IMR-90 (cell line): ENCODE measurements at regions not wholly inside any gene's neighbourhood (a gene's known extent, or its start where the extent isn't known, plus 50 kb on each side); places are given as distances from the start of the nearest gene placed in this dataset.
"Not testable (repeated sequence)": the region's sequence is repeated elsewhere in the genome, so short reads cannot be mapped to it uniquely, and the experiment has no call there.

Experiments used
- ATAC-seq: fragments of 200-7000 bp; cut with Tn5 transposase; 2 replicates; pipeline ENCODE4 v1.9.1; 2020; ENCODE audit warnings: low read depth, mild to moderate bottlenecking, moderate library complexity
- BruUV-seq: library from RNA; stranded (reverse); fragments of 400-500 nt; replicated peaks from 2 replicates; lab custom pipeline; 2021; lab: Mats Ljungman, UMichigan
- CTCF ChIA-PET: fragments of 300-600 bp; formaldehyde crosslinking; extraction: SDS; loops from one replicate; lab custom pipeline; 2021; ENCODE audit warnings: antibody characterized with exemption; lab: Yijun Ruan, JAX
- POLR2A ChIA-PET: fragments of 300-600 bp; sonication (Branson Sonifier 250); formaldehyde crosslinking; loops from one replicate; lab custom pipeline; 2022; ENCODE audit warnings: antibody characterized with exemption; ENCODE audit not compliant: unreplicated experiment; lab: Charles Lee
- DNase-seq: peaks from one replicate; pipeline ENCODE4 v3.0.0; 2013
- H2AFZ ChIP-seq: replicated peaks from 2 replicates; pipeline ENCODE3; 2013; ENCODE audit warnings: low read length, mild to moderate bottlenecking; ENCODE audit not compliant: poor library complexity
- H2AK5ac ChIP-seq: 2 replicates; pipeline ENCODE4 v1.6.1; 2013; ENCODE audit warnings: low read depth, low read length, inconsistent platforms
- H2AK9ac ChIP-seq: replicated peaks from 2 replicates; pipeline ENCODE3; 2013; ENCODE audit warnings: mild to moderate bottlenecking, low read depth, low read length, moderate library complexity; ENCODE audit not compliant: poor library complexity
- H2BK120ac ChIP-seq: 2 replicates; pipeline ENCODE4 v1.6.1; 2013; ENCODE audit warnings: low read depth, low read length, inconsistent platforms
- H2BK15ac ChIP-seq: 3 replicates; pipeline ENCODE4 v1.6.1; 2013; ENCODE audit warnings: low read depth, low read length, inconsistent platforms
- H2BK20ac ChIP-seq: 2 replicates; pipeline ENCODE4 v1.6.1; 2013; ENCODE audit warnings: low read depth, mild to moderate bottlenecking, inconsistent platforms, low read length, moderate library complexity
- H2BK5ac ChIP-seq: 2 replicates; pipeline ENCODE4 v1.6.1; 2013; ENCODE audit warnings: mild to moderate bottlenecking, low read depth, low read length, inconsistent platforms; ENCODE audit not compliant: poor library complexity, severe bottlenecking
- H3K14ac ChIP-seq: replicated peaks from 2 replicates; pipeline ENCODE4 v1.6.1; 2013; ENCODE audit warnings: low read depth, low read length, inconsistent platforms
- H3K18ac ChIP-seq: 2 replicates; pipeline ENCODE4 v1.6.1; 2013; ENCODE audit warnings: low read depth, low read length, control low read depth
- H3K23ac ChIP-seq: 2 replicates; pipeline ENCODE4 v1.6.1; 2013; ENCODE audit warnings: low read depth, low read length, inconsistent platforms
- H3K27ac ChIP-seq: 2 replicates; pipeline ENCODE4 v1.5.1; 2013; ENCODE audit warnings: mild to moderate bottlenecking, control low read depth, low read length; ENCODE audit not compliant: insufficient read depth
- H3K27me3 ChIP-seq: 2 replicates; pipeline ENCODE4 v1.6.1; 2013; ENCODE audit warnings: low read length; ENCODE audit not compliant: control insufficient read depth, insufficient read depth
- H3K36me3 ChIP-seq: 2 replicates; pipeline ENCODE4 v1.6.1; 2013; ENCODE audit warnings: low read length, mixed read lengths; ENCODE audit not compliant: control insufficient read depth, insufficient read depth
- H3K4ac ChIP-seq: 2 replicates; pipeline ENCODE4 v1.6.1; 2013; ENCODE audit warnings: low read depth, low read length, inconsistent platforms
- H3K4me1 ChIP-seq: 2 replicates; pipeline ENCODE4 v1.6.1; 2013; ENCODE audit warnings: low read length, mixed read lengths; ENCODE audit not compliant: control insufficient read depth, insufficient read depth
- H3K4me2 ChIP-seq: 2 replicates; pipeline ENCODE4 v1.6.1; 2013; ENCODE audit warnings: low read depth, mild to moderate bottlenecking, control low read depth, low read length, moderate library complexity
- H3K4me3 ChIP-seq: 2 replicates; pipeline ENCODE4 v1.5.1; 2013; ENCODE audit warnings: low read depth, mild to moderate bottlenecking, control low read depth, low read length, moderate library complexity; ENCODE audit not compliant: insufficient read depth
- H3K56ac ChIP-seq: 2 replicates; pipeline ENCODE4 v1.6.1; 2013; ENCODE audit warnings: low read length, inconsistent platforms; ENCODE audit not compliant: insufficient read depth; ENCODE audit errors: extremely low read depth
- H3K79me1 ChIP-seq, 2 experiments: 2 replicates each; pipeline ENCODE4 v1.6.1; 2013; ENCODE audit warnings: low read length in 2 of 2, inconsistent platforms in 1 of 2, low read depth in 1 of 2
- H3K9ac ChIP-seq: 2 replicates; pipeline ENCODE4 v1.6.1; 2013; ENCODE audit warnings: low read depth, low read length, control low read depth
- H3K9me1 ChIP-seq: 2 replicates; pipeline ENCODE4 v1.6.1; 2013; ENCODE audit warnings: low read length, inconsistent platforms; ENCODE audit not compliant: insufficient read depth
- H3K9me3 ChIP-seq: 2 replicates; pipeline ENCODE4 v1.6.1; 2013; ENCODE audit warnings: low read length; ENCODE audit not compliant: control insufficient read depth, insufficient read depth
- H4K20me1 ChIP-seq: 2 replicates; pipeline ENCODE4 v1.6.1; 2013; ENCODE audit warnings: low read length, inconsistent platforms; ENCODE audit not compliant: insufficient read depth
- H4K5ac ChIP-seq: 2 replicates; pipeline ENCODE4 v1.6.1; 2013; ENCODE audit warnings: mild to moderate bottlenecking, low read depth, low read length, control low read depth
- H4K8ac ChIP-seq, 2 experiments: 2 replicates each; pipeline ENCODE4 v1.6.1; 2013; ENCODE audit warnings: low read depth in 2 of 2, low read length in 2 of 2, control low read depth in 1 of 2, inconsistent platforms in 1 of 2
- H4K91ac ChIP-seq: 2 replicates; pipeline ENCODE4 v1.6.1; 2013; ENCODE audit warnings: low read depth, low read length, inconsistent platforms; ENCODE audit not compliant: insufficient read depth
- WGBS, 2 experiments: methylation state at CpG; one replicate each; pipeline versions ENCODE4 v1.1.5 to v1.1.7; 2013; ENCODE audit warnings: missing lambda C conversion rate in 2 of 2; ENCODE audit not compliant: insufficient read length in 1 of 2; ENCODE audit errors: extremely low coverage in 2 of 2; 5-methylcytosine and 5-hydroxymethylcytosine counted together
- dilution Hi-C: fragments of 300-500 bp; cut with HindIII; formaldehyde crosslinking; loops from one replicate; pipeline ENCODE4 v1.14.3; 2018; ENCODE audit warnings: low sequenced_read_pairs; ENCODE audit not compliant: unreplicated experiment
- in situ Hi-C: fragments of 300-500 bp; cut with MboI; formaldehyde crosslinking; loops from 3 replicates; pipeline ENCODE4 v1.14.3; 2019; ENCODE audit warnings: low sequenced_read_pairs, inconsistent platforms, mixed read lengths
- intact Hi-C: fragments of 100-400 bp; cut with micrococcal nuclease; formaldehyde crosslinking; loops from 2 replicates; pipeline ENCODE4 v1.10.0; 2022

DNA sequence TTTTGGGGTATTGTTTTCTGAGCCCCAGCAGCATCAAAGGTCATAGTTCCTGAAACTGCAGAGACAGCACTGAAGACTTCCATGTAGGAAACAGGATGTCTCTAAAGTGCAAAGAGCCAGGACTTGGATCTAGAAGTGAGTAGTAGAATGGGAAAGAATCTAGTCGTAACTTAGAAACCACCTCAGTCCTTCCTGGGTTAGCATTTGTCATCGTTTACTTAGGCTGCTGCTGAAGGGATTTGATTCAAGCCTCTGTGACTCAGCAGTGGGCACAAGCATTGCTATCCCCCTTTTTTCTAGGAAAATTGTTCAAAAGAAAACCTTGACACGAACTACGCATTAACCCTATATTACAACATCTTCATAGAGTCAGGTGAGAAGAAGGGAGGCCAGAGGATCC lies 109.1 kb downstream of the FAM72C start:
- CTCF ChIA-PET, H3K4me3 ChIP-seq, dilution Hi-C loops, H3K27ac ChIP-seq, H3K9me1 ChIP-seq, H3K9me3 ChIP-seq, H3K79me1 ChIP-seq, H2AK9ac ChIP-seq, POLR2A ChIA-PET, H3K14ac ChIP-seq, H2BK15ac ChIP-seq, H3K56ac ChIP-seq, H3K4ac ChIP-seq, H2BK20ac ChIP-seq, H2AK5ac ChIP-seq, BruUV-seq, H3K36me3 ChIP-seq, H3K9ac ChIP-seq, H2BK5ac ChIP-seq, H4K20me1 ChIP-seq, H3K27me3 ChIP-seq, H4K5ac ChIP-seq, H2AFZ ChIP-seq, H2BK120ac ChIP-seq, ATAC-seq, H4K91ac ChIP-seq, H3K23ac ChIP-seq, DNase-seq, H3K4me2 ChIP-seq, H4K8ac ChIP-seq, H3K18ac ChIP-seq, in situ Hi-C loops, H3K4me1 ChIP-seq, intact Hi-C loops: not testable (repeated sequence)
- no CpG with 5 or more reads among the region's 4 CpGs for WGBS, 2 experiments

DNA sequence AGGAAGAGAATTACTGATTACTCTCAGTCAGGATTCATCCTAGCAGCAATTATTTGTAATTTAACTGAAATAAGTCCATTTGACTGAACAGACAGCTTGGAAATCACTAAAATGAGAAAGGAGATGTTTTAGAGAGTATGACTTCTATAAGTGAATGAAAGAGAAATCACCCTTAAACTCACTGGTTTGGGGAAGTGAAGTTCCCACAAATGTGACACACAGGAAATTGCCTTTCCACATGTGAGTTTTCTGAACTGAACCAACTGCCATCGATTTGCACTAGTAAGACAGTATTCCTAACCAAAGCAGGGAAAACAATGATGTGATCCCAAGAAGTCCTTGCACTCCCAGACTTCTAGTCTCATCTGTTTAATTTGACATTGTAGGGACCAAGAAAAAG lies 110.5 kb downstream of the FAM72C start:
- not testable (repeated sequence) for H3K27me3 ChIP-seq

More for the DNA sequence above, 110.5 kb downstream of the FAM72C start:
- BruUV-seq, H4K8ac ChIP-seq, in situ Hi-C loops, H3K4me3 ChIP-seq, H3K9me3 ChIP-seq, H3K79me1 ChIP-seq, intact Hi-C loops, ATAC-seq, H3K18ac ChIP-seq, POLR2A ChIA-PET, H4K91ac ChIP-seq, CTCF ChIA-PET, H2BK5ac ChIP-seq, dilution Hi-C loops, H4K5ac ChIP-seq, H3K56ac ChIP-seq, H3K4me1 ChIP-seq, H3K4me2 ChIP-seq, H2BK15ac ChIP-seq, H2BK20ac ChIP-seq, H3K9ac ChIP-seq, H2AFZ ChIP-seq, H4K20me1 ChIP-seq, H3K14ac ChIP-seq, H2AK9ac ChIP-seq, H2AK5ac ChIP-seq, H3K23ac ChIP-seq, DNase-seq, H3K9me1 ChIP-seq, H3K36me3 ChIP-seq, H2BK120ac ChIP-seq, H3K4ac ChIP-seq, H3K27ac ChIP-seq: not testable (repeated sequence)
- WGBS, 2 experiments, result no CpG with 5 or more reads among the region's 1 CpG
